SU-DHL-6 (cell line): ENCODE measurements at regions not wholly inside any gene's neighbourhood (a gene's known extent, or its start where the extent isn't known, plus 50 kb on each side); places are given as distances from the start of the nearest gene placed in this dataset.

Experiments
- H2AFZ ChIP-seq: fragments of 200-600 bp; sonication (generic); 2 replicates; pipeline ENCODE4 v1.6.1; 2014; ENCODE audit warnings: low read depth, mild to moderate bottlenecking, moderate library complexity, mixed read lengths, antibody characterized with exemption, low read length; ENCODE audit not compliant: severe bottlenecking
- H3F3A ChIP-seq: fragments of 200-600 bp; shearing (Covaris generic); 2 replicates; pipeline ENCODE4 v1.6.0; 2016; ENCODE audit warnings: antibody characterized with exemption, mild to moderate bottlenecking; ENCODE audit not compliant: insufficient read depth
- H3K27ac ChIP-seq: fragments of 200-600 bp; sonication (generic); 2 replicates; pipeline ENCODE4 v1.5.1; 2016; ENCODE audit warnings: low read depth, mild to moderate bottlenecking, low read length, moderate library complexity, mixed read lengths
- H3K27me3 ChIP-seq: fragments of 200-600 bp; sonication (generic), shearing (Covaris generic); 2 replicates; pipeline ENCODE4 v1.6.0; 2014; ENCODE audit warnings: mild to moderate bottlenecking, low read length
- H3K36me3 ChIP-seq: fragments of 200-600 bp; sonication (generic); 2 replicates; pipeline ENCODE4 v1.6.1; 2014; ENCODE audit warnings: mild to moderate bottlenecking, low read length, mixed read lengths
- H3K4me2 ChIP-seq: fragments of 300-600, 200-600 bp; shearing (Covaris generic), sonication (generic); 2 replicates; pipeline ENCODE4 v1.6.0; 2014; ENCODE audit warnings: low read length, low read depth, mild to moderate bottlenecking; ENCODE audit not compliant: poor library complexity, severe bottlenecking
- H3K4me3 ChIP-seq: fragments of 200-600 bp; sonication (generic); 2 replicates; pipeline ENCODE4 v1.5.1; 2014; ENCODE audit warnings: antibody characterized with exemption, low read length, mild to moderate bottlenecking, mixed read lengths; ENCODE audit not compliant: insufficient read depth, poor library complexity, severe bottlenecking
- H3K79me2 ChIP-seq: fragments of 200-600 bp; sonication (generic); 2 replicates; pipeline ENCODE4 v1.6.1; 2014; ENCODE audit warnings: mild to moderate bottlenecking, low read length, moderate library complexity; ENCODE audit not compliant: insufficient read depth
- H3K9ac ChIP-seq: fragments of 200-600 bp; sonication (generic); 2 replicates; pipeline ENCODE4 v1.7.0; 2014; ENCODE audit warnings: mild to moderate bottlenecking, low read length
- H3K9me2 ChIP-seq: fragments of 200-600 bp; sonication (generic); replicated peaks from 2 replicates; pipeline ENCODE4 v1.6.1; 2014; ENCODE audit warnings: low read length; ENCODE audit not compliant: insufficient read depth
- H3K9me3 ChIP-seq: fragments of 200-600 bp; sonication (generic); 2 replicates; pipeline ENCODE4 v1.6.1; 2014; ENCODE audit warnings: low read length, mixed read lengths; ENCODE audit not compliant: insufficient read depth
- H4K20me1 ChIP-seq: fragments of 200-600 bp; sonication (generic); 2 replicates; pipeline ENCODE4 v1.6.1; 2014; ENCODE audit warnings: low read depth, mild to moderate bottlenecking, antibody characterized with exemption, low read length, moderate library complexity, mixed read lengths
- EZH2phosphoT487 ChIP-seq: fragments of 200-600 bp; sonication (generic), shearing (Covaris generic); conservative IDR thresholded peaks from 2 replicates; pipeline ENCODE4 v1.6.1; 2018; ENCODE audit warnings: mild to moderate bottlenecking, antibody characterized with exemption, low read length, moderate library complexity, mixed read lengths
- TF ChIP-seq, protein P1 (sequence below): fragments of 200-600 bp; sonication (generic); IDR thresholded peaks from one replicate; pipeline ENCODE4 v1.5.1; 2017; ENCODE audit warnings: antibody characterized with exemption, mild to moderate bottlenecking, low read length, moderate library complexity; ENCODE audit not compliant: insufficient read depth, poor library complexity, severe bottlenecking

DNA sequence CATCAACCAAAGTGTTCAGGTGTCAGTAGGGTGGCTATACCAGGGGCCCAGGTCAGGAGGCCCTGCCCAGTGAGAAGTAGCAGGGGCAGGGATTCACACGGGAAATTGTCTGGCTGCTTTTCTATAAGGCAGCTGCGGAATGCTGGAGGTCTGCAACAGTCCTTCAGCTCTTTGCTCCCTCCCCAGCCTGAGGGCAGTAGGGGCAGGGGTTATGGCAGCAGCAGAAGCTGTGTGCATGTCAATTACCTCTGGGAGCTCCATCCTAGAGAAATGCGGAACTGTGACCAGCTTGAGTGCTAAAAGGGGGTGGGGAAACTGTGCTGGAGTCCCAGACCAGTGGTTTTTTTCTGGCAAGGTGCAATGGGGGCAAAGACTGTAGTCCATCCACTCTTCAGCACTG, 810.4 kb downstream of the PCDH7 start:
- no peak overlapping the region for H2AFZ ChIP-seq
- no peaks in the 10 kb centered on the region for H3F3A ChIP-seq
- no peaks in the 10 kb centered on the region for H3K9me2 ChIP-seq

DNA sequence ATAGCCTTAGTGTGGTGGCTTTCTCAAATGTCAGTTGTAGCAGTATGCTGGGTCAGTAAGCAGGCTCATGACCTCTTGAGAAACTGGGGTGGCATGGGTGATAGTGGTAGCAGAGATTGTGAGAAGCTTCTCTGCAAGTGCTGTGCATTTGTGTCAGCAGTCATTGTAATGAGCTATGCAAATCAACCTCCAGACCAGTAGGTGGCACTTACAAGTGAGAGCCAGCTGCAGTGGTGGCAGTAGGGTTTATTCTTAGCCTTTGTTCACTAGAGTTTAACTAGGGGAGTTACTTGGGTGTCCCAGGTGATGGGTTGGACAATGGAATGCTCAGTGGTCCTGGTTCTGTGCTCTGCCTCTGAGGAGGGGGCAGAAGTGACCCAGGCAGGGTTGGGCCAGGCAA, 818.7 kb downstream of the PCDH7 start:
- no peaks in the 10 kb centered on the region for H3K27me3 ChIP-seq
- peak overlapping the region; percentile 43 for H2AFZ ChIP-seq
- H3K79me2 ChIP-seq = no peaks in the 10 kb centered on the region
- no peaks in the 10 kb centered on the region for H3K9me2 ChIP-seq
- H4K20me1 ChIP-seq = no peaks in the 10 kb centered on the region
- no peaks in the 10 kb centered on the region for H3K36me3 ChIP-seq
- H3F3A ChIP-seq = no peaks in the 10 kb centered on the region
- no peak overlapping the region for H3K4me3 ChIP-seq
- no peak overlapping the region for H3K9ac ChIP-seq
- H3K27ac ChIP-seq = no peak overlapping the region
- H3K9me3 ChIP-seq = 0 out of 2 replicates have a peak, but pooled peaks cover 5% of the 10 kb centered on the region
- TF ChIP-seq EZH2phosphoT487 = no peak
- TF ChIP-seq, protein P1, sequence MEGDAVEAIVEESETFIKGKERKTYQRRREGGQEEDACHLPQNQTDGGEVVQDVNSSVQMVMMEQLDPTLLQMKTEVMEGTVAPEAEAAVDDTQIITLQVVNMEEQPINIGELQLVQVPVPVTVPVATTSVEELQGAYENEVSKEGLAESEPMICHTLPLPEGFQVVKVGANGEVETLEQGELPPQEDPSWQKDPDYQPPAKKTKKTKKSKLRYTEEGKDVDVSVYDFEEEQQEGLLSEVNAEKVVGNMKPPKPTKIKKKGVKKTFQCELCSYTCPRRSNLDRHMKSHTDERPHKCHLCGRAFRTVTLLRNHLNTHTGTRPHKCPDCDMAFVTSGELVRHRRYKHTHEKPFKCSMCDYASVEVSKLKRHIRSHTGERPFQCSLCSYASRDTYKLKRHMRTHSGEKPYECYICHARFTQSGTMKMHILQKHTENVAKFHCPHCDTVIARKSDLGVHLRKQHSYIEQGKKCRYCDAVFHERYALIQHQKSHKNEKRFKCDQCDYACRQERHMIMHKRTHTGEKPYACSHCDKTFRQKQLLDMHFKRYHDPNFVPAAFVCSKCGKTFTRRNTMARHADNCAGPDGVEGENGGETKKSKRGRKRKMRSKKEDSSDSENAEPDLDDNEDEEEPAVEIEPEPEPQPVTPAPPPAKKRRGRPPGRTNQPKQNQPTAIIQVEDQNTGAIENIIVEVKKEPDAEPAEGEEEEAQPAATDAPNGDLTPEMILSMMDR = no peak
- H3K4me2 ChIP-seq = no peak overlapping the region

More for the DNA sequence above, 810.4 kb downstream of the PCDH7 start:
- Histone ChIP-seq H4K20me1 (no peaks in the 10 kb centered on the region), H3K27ac (no peak overlapping the region), H3K36me3 (no peaks in the 10 kb centered on the region), H3K79me2 (no peaks in the 10 kb centered on the region), H3K27me3 (no peaks in the 10 kb centered on the region), H3K4me3 (no peak overlapping the region), H3K9me3 (no peaks in the 10 kb centered on the region), H3K4me2 (no peak overlapping the region), H3K9ac (no peak overlapping the region)
- TF ChIP-seq, protein P1 = no peak
- no peak for TF ChIP-seq EZH2phosphoT487

DNA sequence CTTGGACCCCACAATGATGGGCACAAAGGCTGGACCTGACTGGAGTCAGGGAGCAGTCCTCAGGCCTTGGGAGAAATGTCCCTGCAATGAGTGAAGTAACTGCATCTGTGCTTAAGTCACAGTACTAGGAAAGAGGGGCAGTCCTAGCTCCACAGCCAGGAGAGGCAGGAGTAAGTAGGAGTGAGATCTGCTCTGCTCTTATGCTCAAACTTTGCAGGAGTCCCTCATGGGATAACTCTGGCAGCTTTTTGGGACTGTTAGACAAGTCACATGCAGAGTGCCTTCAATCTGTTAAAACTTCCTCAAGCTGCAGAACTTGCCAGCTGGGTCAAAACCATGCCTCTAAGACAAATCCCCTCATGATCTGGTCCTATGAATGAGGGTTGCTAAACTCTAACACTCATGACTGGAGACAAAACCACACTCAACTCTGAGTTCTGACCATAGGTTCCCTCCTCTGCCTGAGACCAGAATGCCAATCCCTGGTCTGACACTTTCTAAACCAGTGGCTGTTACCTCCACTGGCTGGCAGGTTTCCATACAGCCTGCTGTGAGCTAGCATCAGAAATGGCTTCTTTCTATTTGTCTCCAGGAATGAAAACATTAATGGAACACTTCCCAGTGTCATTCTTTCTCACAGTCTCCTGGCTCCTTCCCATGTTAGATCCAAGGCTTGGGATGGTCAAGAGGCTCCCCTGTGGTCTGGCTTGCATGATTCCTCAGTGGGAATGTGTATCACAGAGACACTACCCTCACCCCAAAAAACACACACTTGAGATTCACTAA, 819.3 kb downstream of the PCDH7 start:
- no peak overlapping the region for H3K4me2 ChIP-seq
- H3K27me3 ChIP-seq = no peaks in the 10 kb centered on the region
- no peaks in the 10 kb centered on the region for H3K9me2 ChIP-seq
- no peak overlapping the region for H3K4me3 ChIP-seq
- no peak overlapping the region for H3K9ac ChIP-seq
- TF ChIP-seq, protein P1 = no peak
- TF ChIP-seq EZH2phosphoT487 = no peak
- no peaks in the 10 kb centered on the region for H3K36me3 ChIP-seq
- H3K9me3 ChIP-seq = 0 out of 2 replicates have a peak, but pooled peaks cover 5% of the 10 kb centered on the region
- H3F3A ChIP-seq = no peaks in the 10 kb centered on the region
- no peak overlapping the region for H3K27ac ChIP-seq
- H4K20me1 ChIP-seq = no peaks in the 10 kb centered on the region
- H2AFZ ChIP-seq = no peak overlapping the region
- H3K79me2 ChIP-seq = no peaks in the 10 kb centered on the region
